Keratinocyte (primary cell): ENCODE measurements at regions not wholly inside any gene's neighbourhood (a gene's known extent, or its start where the extent isn't known, plus 50 kb on each side); places are given as distances from the start of the nearest gene placed in this dataset.

Experiments
- CTCF ChIP-seq, 3 experiments: IDR thresholded peaks in 1 of 3; conservative IDR thresholded peaks in 1 of 3; optimal IDR thresholded peaks in 1 of 3; 2 replicates in 2 of 3; 3 replicates in 1 of 3; pipeline versions ENCODE3 to v1.5.1; 2011; ENCODE audit warnings: low read length in 3 of 3, mild to moderate bottlenecking in 3 of 3, moderate library complexity in 2 of 3, control low read depth in 1 of 3, inconsistent platforms in 1 of 3; ENCODE audit not compliant: insufficient read depth in 2 of 3; ENCODE audit errors: extremely low read depth in 1 of 3
- EZH2 ChIP-seq: IDR thresholded peaks from one replicate; pipeline ENCODE4 v1.6.1; 2012; ENCODE audit warnings: inconsistent platforms, mild to moderate bottlenecking, low read length, moderate library complexity

GRCh38 chr2:121039679-121040078 is 245.3 kb downstream of the TFCP2L1 start:
- TF ChIP-seq CTCF (optimal IDR thresholded peaks at IDR 0.05 in 1 of 3, IDR thresholded peaks at IDR 0.05 in 1 of 3, conservative IDR thresholded peaks at IDR 0.05 in 1 of 3; ENCODE audit: extremely low read depth in 1 of 3, insufficient read depth in 2 of 3, low read length in 3 of 3) (no peak), EZH2 (no peak)
